ENCODE measurements at regions not wholly inside any gene's neighbourhood (a gene's known extent, or its start where the extent isn't known, plus 50 kb on each side); places are given as distances from the start of the nearest gene placed in this dataset. TPM values are rescaled to one million over a fixed set of nuclear protein-coding genes. Genes with fewer than 3 reads are reported as not detected.

- Histone ChIP-seq H3K79me2 (ENCODE audit: low read depth) (no peaks in the 10 kb centered on the region), H3K9me3 (ENCODE audit: low read depth) (no peaks in the 10 kb centered on the region), H3K27me3 (no peaks in the 10 kb centered on the region), H3K36me3 (no peaks in the 10 kb centered on the region), H3K4me1 (no peaks in the 10 kb centered on the region), H3F3A (ENCODE audit: low read depth) (no peaks in the 10 kb centered on the region), H4K20me1 (ENCODE audit: low read depth) (no peaks in the 10 kb centered on the region), H2AFZ (replicated peaks) (no peak overlapping the region), H3K4me2 (no peak overlapping the region), H3K27ac (no peak overlapping the region), H3K4me3 (no peak overlapping the region), H3K9ac (no peak overlapping the region)
- TF ChIP-seq CTCF (IDR thresholded peaks at IDR 0.05) (no peak), EZH2 (IDR thresholded peaks at IDR 0.05) (no peak), EZH2phosphoT487 (IDR thresholded peaks at IDR 0.05) (no peak)
- no peak for DNase-seq (ENCODE audit: low spot score)
- no peaks in the 10 kb centered on the region for H3K36me3 Mint-ChIP-seq
- peaks cover 19% of the 10 kb centered on the region for H3K4me1 Mint-ChIP-seq
- no peak overlapping the region for H3K27ac Mint-ChIP-seq
- no peaks in the 10 kb centered on the region for H3K27me3 Mint-ChIP-seq (ENCODE audit: insufficient read depth, low read depth)
- H3K4me3 Mint-ChIP-seq: no peak overlapping the region
- H3K9me3 Mint-ChIP-seq: peaks cover 2% of the 10 kb centered on the region
These were observed 187.1 kb upstream of the DDI1 start for GRCh38 chr11:103849366-103849765.

GRCh38 chr11:103850419-103851165 lies 185.8 kb upstream of the DDI1 start:
- H3K27me3 Mint-ChIP-seq (ENCODE audit: insufficient read depth, low read depth): no peaks in the 10 kb centered on the region
- H3K4me3 Mint-ChIP-seq: no peak overlapping the region

GRCh38 chr11:103851166-103851651 lies 185.2 kb upstream of the DDI1 start:
- H3K4me2 ChIP-seq: no peak overlapping the region
- Mint-ChIP-seq H3K27me3 (ENCODE audit: insufficient read depth, low read depth) (no peaks in the 10 kb centered on the region), H3K4me1 (peaks cover 9% of the 10 kb centered on the region), H3K36me3 (no peaks in the 10 kb centered on the region), H3K4me3 (no peak overlapping the region), H3K27ac (no peak overlapping the region), H3K9me3 (peaks cover 2% of the 10 kb centered on the region)
- H2AFZ ChIP-seq (replicated peaks): no peak overlapping the region
- no peak for TF ChIP-seq EZH2 (IDR thresholded peaks at IDR 0.05)
- TF ChIP-seq CTCF (IDR thresholded peaks at IDR 0.05): no peak
- TF ChIP-seq EZH2phosphoT487 (IDR thresholded peaks at IDR 0.05): no peak
- H3K9ac ChIP-seq: no peak overlapping the region
- H3K79me2 ChIP-seq (ENCODE audit: low read depth): no peaks in the 10 kb centered on the region
- H3K9me3 ChIP-seq (ENCODE audit: low read depth): no peaks in the 10 kb centered on the region
- no peak for DNase-seq (ENCODE audit: low spot score)
- H3K4me3 ChIP-seq: no peak overlapping the region
- H4K20me1 ChIP-seq (ENCODE audit: low read depth): no peaks in the 10 kb centered on the region
- no peaks in the 10 kb centered on the region for H3K4me1 ChIP-seq
- no peaks in the 10 kb centered on the region for H3F3A ChIP-seq (ENCODE audit: low read depth)
- no peaks in the 10 kb centered on the region for H3K36me3 ChIP-seq
- no peaks in the 10 kb centered on the region for H3K27me3 ChIP-seq
- no peak overlapping the region for H3K27ac ChIP-seq

More at GRCh38 chr11:103850419-103851165, 185.8 kb upstream of the DDI1 start:
- Histone ChIP-seq H3K27me3 (no peaks in the 10 kb centered on the region), H3F3A (ENCODE audit: low read depth) (no peaks in the 10 kb centered on the region), H3K4me2 (no peak overlapping the region), H2AFZ (replicated peaks) (no peak overlapping the region), H4K20me1 (ENCODE audit: low read depth) (no peaks in the 10 kb centered on the region), H3K9ac (no peak overlapping the region), H3K27ac (no peak overlapping the region), H3K79me2 (ENCODE audit: low read depth) (no peaks in the 10 kb centered on the region), H3K9me3 (ENCODE audit: low read depth) (no peaks in the 10 kb centered on the region), H3K4me3 (no peak overlapping the region), H3K36me3 (no peaks in the 10 kb centered on the region), H3K4me1 (no peaks in the 10 kb centered on the region)
- no peaks in the 10 kb centered on the region for H3K36me3 Mint-ChIP-seq
- TF ChIP-seq EZH2phosphoT487 (IDR thresholded peaks at IDR 0.05) (no peak), EZH2 (IDR thresholded peaks at IDR 0.05) (no peak), CTCF (IDR thresholded peaks at IDR 0.05) (no peak)
- H3K9me3 Mint-ChIP-seq: peaks cover 2% of the 10 kb centered on the region
- H3K27ac Mint-ChIP-seq: no peak overlapping the region
- peaks cover 9% of the 10 kb centered on the region for H3K4me1 Mint-ChIP-seq
- no peak for DNase-seq (ENCODE audit: low spot score)

Small RNA genes lying in the stretch of these regions (microRNA-seq; reads per million reads assigned to microRNA genes)
- not detected for gene MIR4693

Small RNA genes lying in the stretch of these regions (small RNA-seq; reads per million reads assigned to genes)
- not detected for gene MIR4693
